ENCODE measurements at regions not wholly inside any gene's neighbourhood (a gene's known extent, or its start where the extent isn't known, plus 50 kb on each side); places are given as distances from the start of the nearest gene placed in this dataset.
A peak's percentile ranks its signal among the peaks of the same experiment; 100 is the strongest.

DNA sequence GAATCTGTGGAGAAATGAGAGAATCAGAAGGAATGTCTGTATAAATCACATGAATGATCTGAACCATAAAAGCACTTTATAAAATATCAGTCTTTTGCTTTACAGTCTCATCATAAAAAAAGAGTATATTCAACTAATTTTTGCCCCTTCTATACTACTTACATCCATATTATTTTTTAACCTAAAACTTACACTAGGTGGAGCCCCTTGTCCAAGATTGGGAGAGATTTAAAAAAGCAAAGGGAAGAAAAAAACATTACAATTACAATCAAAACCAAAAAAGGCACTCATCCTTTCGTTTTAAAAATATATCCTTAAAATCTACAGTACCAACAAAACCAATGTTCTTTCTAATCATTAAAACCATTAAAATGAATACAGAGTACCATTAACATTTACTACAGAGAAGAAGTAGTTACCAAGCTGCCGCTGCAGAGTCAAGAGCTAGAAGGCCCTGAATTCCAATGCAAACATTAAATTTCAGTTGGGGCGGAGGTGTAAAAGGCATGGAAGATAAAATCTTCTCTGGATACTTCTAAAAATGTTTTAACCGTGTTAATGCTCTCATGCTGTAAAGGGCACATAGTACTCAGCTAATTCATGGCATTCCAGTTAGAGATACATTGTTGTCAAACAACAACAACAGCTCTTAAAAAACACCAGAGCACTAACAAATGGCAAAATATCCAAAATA, 56.7 kb upstream of the EPB41L3 start:
- POLR2A ChIA-PET, result no interaction called here
- CTCF ChIA-PET, result interaction anchor here (0.7 to 0.9 kb wide), 4 partner anchors 18 to 576 kb away, joined by 3 to 4 read pairs (median 4); no protein-coding TSS in a partner anchor
- TF ChIP-seq, protein P1, sequence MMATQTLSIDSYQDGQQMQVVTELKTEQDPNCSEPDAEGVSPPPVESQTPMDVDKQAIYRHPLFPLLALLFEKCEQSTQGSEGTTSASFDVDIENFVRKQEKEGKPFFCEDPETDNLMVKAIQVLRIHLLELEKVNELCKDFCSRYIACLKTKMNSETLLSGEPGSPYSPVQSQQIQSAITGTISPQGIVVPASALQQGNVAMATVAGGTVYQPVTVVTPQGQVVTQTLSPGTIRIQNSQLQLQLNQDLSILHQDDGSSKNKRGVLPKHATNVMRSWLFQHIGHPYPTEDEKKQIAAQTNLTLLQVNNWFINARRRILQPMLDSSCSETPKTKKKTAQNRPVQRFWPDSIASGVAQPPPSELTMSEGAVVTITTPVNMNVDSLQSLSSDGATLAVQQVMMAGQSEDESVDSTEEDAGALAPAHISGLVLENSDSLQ (IDR thresholded peaks at IDR 0.05), result no peak
- TF ChIP-seq L3MBTL2 (conservative IDR thresholded peaks at IDR 0.05) (no peak), CTBP1 (IDR thresholded peaks at IDR 0.05; ENCODE audit: borderline replicate concordance) (no peak), TARDBP (IDR thresholded peaks at IDR 0.05) (no peak), ZNF384 (IDR thresholded peaks at IDR 0.05) (0 out of 2 replicates have a peak, but pooled peaks have one; percentile 19), SP1 (IDR thresholded peaks at IDR 0.05) (no peak)
- peak; percentile 8 for DNase-seq (ENCODE audit: extremely low spot score)

GRCh38 chr18:5596585-5596984, 52.8 kb upstream of the EPB41L3 start:
- ChIA-PET CTCF (interaction anchor here (0.5 kb wide), 1 partner anchor 188 kb away, joined by 3 read pairs; no protein-coding TSS in a partner anchor), POLR2A (no interaction called here)
- no peak for TF ChIP-seq BHLHE40 (IDR thresholded peaks at IDR 0.05; ENCODE audit: borderline replicate concordance)
- TF ChIP-seq NFRKB (IDR thresholded peaks at IDR 0.05), result no peak
- no peak for TF ChIP-seq HDGF (IDR thresholded peaks at IDR 0.05; ENCODE audit: borderline replicate concordance)
- no peak for TF ChIP-seq LEF1 (IDR thresholded peaks at IDR 0.05; ENCODE audit: borderline replicate concordance)
- no peak for TF ChIP-seq FOXK2 (IDR thresholded peaks at IDR 0.05)
- no peak for TF ChIP-seq SUZ12 (IDR thresholded peaks at IDR 0.05)
- no peak for TF ChIP-seq ARNT (IDR thresholded peaks at IDR 0.05)
- TF ChIP-seq FOXA1 (IDR thresholded peaks at IDR 0.05), result no peak
- TF ChIP-seq ZNF384 (IDR thresholded peaks at IDR 0.05), result no peak
- no peak for TF ChIP-seq ELF4 (IDR thresholded peaks at IDR 0.05)
- no peak for TF ChIP-seq CTBP1 (IDR thresholded peaks at IDR 0.05; ENCODE audit: borderline replicate concordance)
- no peak for TF ChIP-seq SP1 (IDR thresholded peaks at IDR 0.05)
- TF ChIP-seq TARDBP (IDR thresholded peaks at IDR 0.05), result no peak
- TF ChIP-seq L3MBTL2 (conservative IDR thresholded peaks at IDR 0.05), result no peak
- TF ChIP-seq FOXM1 (IDR thresholded peaks at IDR 0.05; ENCODE audit: borderline replicate concordance), result no peak
- TF ChIP-seq, protein P1 (IDR thresholded peaks at IDR 0.05), result no peak
- no peak for DNase-seq (ENCODE audit: extremely low spot score)

All from HEK293T (cell line).